A549 (cell line): ENCODE measurements at regions not wholly inside any gene's neighbourhood (a gene's known extent, or its start where the extent isn't known, plus 50 kb on each side); places are given as distances from the start of the nearest gene placed in this dataset.

Experiments
- ATAC-seq, 2 experiments: fragments of 200-7000 bp in 1 of 2; fragments of >200 bp in 1 of 2; cut with Nextera tagmentation in 1 of 2; cut with Tn5 transposase in 1 of 2; 3 replicates each; pipeline versions ENCODE4 v1.8.0 to v1.9.1; 2018 to 2020; ENCODE audit warnings: mild to moderate bottlenecking in 1 of 2, moderate library complexity in 1 of 2
- CTCF ChIA-PET: fragments of 300-600 bp; sonication (Branson Sonifier 250); formaldehyde crosslinking; extraction: SDS; loops from one replicate; lab custom pipeline; 2021; ENCODE audit warnings: antibody characterized with exemption, inconsistent platforms; lab: Yijun Ruan, JAX
- POLR2A ChIA-PET: fragments of 350-600 bp; formaldehyde crosslinking; extraction: SDS; loops from one replicate; lab custom pipeline; 2021; ENCODE audit warnings: antibody characterized with exemption, inconsistent platforms; lab: Yijun Ruan, JAX
- DNase-seq, 2 experiments: peaks; one replicate each; pipeline versions ENCODE4 v3.0.0 to v3.0.0-alpha.2; 2011 to 2016; ENCODE audit warnings: low read depth in 1 of 2, low spot score in 1 of 2
- FAIRE-seq: peaks from 2 replicates; lab custom pipeline; 2011; peaks lifted over from hg19 to GRCh38; lab: Jason Lieb, UNC
- H3K27ac ChIP-seq, 2 experiments: fragments of >200 bp; sonication (Bioruptor Twin); formaldehyde crosslinking; 3 replicates each; pipeline ENCODE4 v1.5.1; 2016 to 2017
- H3K4me1 ChIP-seq: fragments of >200 bp; sonication (Bioruptor Twin); formaldehyde crosslinking; 3 replicates; pipeline ENCODE4 v1.6.1; 2016
- H3K4me2 ChIP-seq: fragments of >200 bp; sonication (Bioruptor Twin); formaldehyde crosslinking; 3 replicates; pipeline ENCODE4 v1.6.1; 2016
- H3K4me3 ChIP-seq: fragments of >200 bp; sonication (Bioruptor Twin); formaldehyde crosslinking; 3 replicates; pipeline ENCODE4 v1.5.1; 2016
- H3K9me3 ChIP-seq: fragments of >200 bp; sonication (Bioruptor Twin); formaldehyde crosslinking; 3 replicates; pipeline ENCODE4 v1.6.1; 2016
- FOSL2 ChIP-seq, 2 experiments: fragments of 450-650 bp in 1 of 2; fragments of >200 bp in 1 of 2; sonication (Bioruptor Twin) in 1 of 2; formaldehyde crosslinking; IDR thresholded peaks; 2 replicates each; pipeline versions ENCODE4 v1.5.0 to v1.6.1; 2016 to 2020; ENCODE audit warnings: mild to moderate bottlenecking in 1 of 2, moderate library complexity in 1 of 2
- GATA3 ChIP-seq: IDR thresholded peaks from 2 replicates; pipeline ENCODE4 v1.6.1; 2012; ENCODE audit warnings: borderline replicate concordance
- HOXB13 ChIP-seq: fragments of 250-450 bp; sonication (Bioruptor Pico); IDR thresholded peaks from 2 replicates; pipeline ENCODE4 v1.5.0; 2020; ENCODE audit warnings: low read depth, mild to moderate bottlenecking, moderate library complexity
- HOXB5 ChIP-seq: fragments of 250-450 bp; sonication (Bioruptor Pico); IDR thresholded peaks from 2 replicates; pipeline ENCODE4 v1.5.0; 2020; ENCODE audit warnings: mild to moderate bottlenecking, moderate library complexity
- MYC ChIP-seq: IDR thresholded peaks from 2 replicates; pipeline ENCODE4 v1.6.1; 2012; ENCODE audit warnings: mild to moderate bottlenecking, inconsistent platforms, low read length, improper control_type of control experiment, borderline replicate concordance
- NPAS2 ChIP-seq: fragments of 250-450 bp; sonication (Bioruptor Pico); IDR thresholded peaks from 2 replicates; pipeline ENCODE4 v1.8.0; 2022; ENCODE audit warnings: mild to moderate bottlenecking, moderate library complexity, borderline replicate concordance
- RFX5 ChIP-seq: fragments of 450-650 bp; IDR thresholded peaks from 2 replicates; pipeline ENCODE4 v1.7.1; 2014; ENCODE audit warnings: antibody characterized with exemption, mild to moderate bottlenecking, moderate library complexity
- SMC3 ChIP-seq: fragments of >200 bp; sonication (Bioruptor Twin); formaldehyde crosslinking; IDR thresholded peaks from 3 replicates; pipeline ENCODE4 v1.6.1; 2018; ENCODE audit warnings: inconsistent platforms
- TFCP2L1 ChIP-seq: fragments of 250-450 bp; sonication (Bioruptor Pico); IDR thresholded peaks from 2 replicates; pipeline ENCODE4 v1.5.0; 2021; ENCODE audit warnings: mild to moderate bottlenecking
- TP53 ChIP-seq: fragments of 250-450 bp; sonication (Bioruptor Pico); IDR thresholded peaks from 2 replicates; pipeline ENCODE4 v1.5.0; 2021; ENCODE audit warnings: mild to moderate bottlenecking, moderate library complexity
- ZNF302 ChIP-seq: fragments of 250-450 bp; sonication (Bioruptor Pico); IDR thresholded peaks from 2 replicates; pipeline ENCODE4 v1.9.0; 2021; ENCODE audit warnings: inconsistent platforms, mild to moderate bottlenecking, moderate library complexity
- WGBS: methylation state at CpG from one replicate; pipeline ENCODE4 v1.1.6; 2017; ENCODE audit errors: missing lambda C conversion rate; 5-methylcytosine and 5-hydroxymethylcytosine counted together
- TF ChIP-seq, protein P1 (sequence below): IDR thresholded peaks from 2 replicates; pipeline ENCODE4 v1.6.1; 2012; ENCODE audit warnings: low read depth, borderline replicate concordance
- TF ChIP-seq, protein P2 (sequence below): fragments of 250-450 bp; sonication (Bioruptor Pico); IDR thresholded peaks from 2 replicates; pipeline ENCODE4 v1.5.0; 2020; ENCODE audit warnings: low read depth, mild to moderate bottlenecking, moderate library complexity
- TF ChIP-seq, protein P3 (sequence below): fragments of >200 bp; sonication (Bioruptor Twin); formaldehyde crosslinking; IDR thresholded peaks from 3 replicates; pipeline ENCODE4 v1.5.1; 2016
- TF ChIP-seq, protein P4 (sequence below): fragments of 200-600 bp; sonication (generic); IDR thresholded peaks from 2 replicates; pipeline ENCODE4 v1.6.1; 2016; ENCODE audit warnings: antibody characterized with exemption, mild to moderate bottlenecking, moderate library complexity
- TF ChIP-seq, protein P5 (sequence below): IDR thresholded peaks from 2 replicates; pipeline ENCODE4 v1.6.1; 2012
- TF ChIP-seq, protein P6 (sequence below): fragments of 250-450 bp; sonication (Bioruptor Pico); IDR thresholded peaks from 2 replicates; pipeline ENCODE4 v1.5.0; 2021; ENCODE audit warnings: mild to moderate bottlenecking, moderate library complexity, borderline replicate concordance
- TF ChIP-seq, protein P7 (sequence below): fragments of 150-350 bp; IDR thresholded peaks from 2 replicates; pipeline ENCODE4 v1.6.1; 2014; ENCODE audit warnings: low read depth, mild to moderate bottlenecking, low read length
- TF ChIP-seq, protein P8 (sequence below): fragments of >200 bp; sonication (Bioruptor Twin); formaldehyde crosslinking; IDR thresholded peaks from 3 replicates; pipeline ENCODE4 v1.6.1; 2016

DNA sequence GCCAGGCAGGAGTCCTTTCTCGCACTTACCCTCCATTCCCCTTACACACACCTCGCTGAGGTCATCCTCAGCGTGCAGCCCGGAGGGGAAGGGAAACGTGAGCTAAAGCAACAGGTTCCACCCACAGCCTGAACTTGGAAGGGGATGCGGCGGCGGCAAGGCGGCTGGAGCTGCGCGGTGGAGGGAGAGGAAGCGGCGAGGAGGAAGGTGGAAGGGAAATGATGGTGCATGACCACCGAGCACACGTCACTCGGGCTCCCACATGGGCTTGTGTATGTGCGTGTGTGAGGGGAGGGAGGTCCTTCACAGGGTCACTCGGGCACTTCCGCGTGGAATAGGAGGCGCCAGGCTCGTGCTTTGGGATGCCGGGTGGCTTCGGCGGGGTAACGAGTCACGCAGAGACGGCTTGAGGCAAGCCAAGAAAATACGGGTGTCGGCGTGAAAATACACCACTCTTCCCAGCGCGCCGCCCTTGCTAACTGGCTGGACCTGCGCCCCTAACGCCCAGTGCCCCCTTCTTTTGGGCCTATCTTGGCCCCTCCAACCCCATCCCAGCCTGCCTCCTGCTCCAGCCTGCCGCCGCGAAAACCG is 225.5 kb upstream of the IL12A start (continued):
- TF ChIP-seq, protein P1, sequence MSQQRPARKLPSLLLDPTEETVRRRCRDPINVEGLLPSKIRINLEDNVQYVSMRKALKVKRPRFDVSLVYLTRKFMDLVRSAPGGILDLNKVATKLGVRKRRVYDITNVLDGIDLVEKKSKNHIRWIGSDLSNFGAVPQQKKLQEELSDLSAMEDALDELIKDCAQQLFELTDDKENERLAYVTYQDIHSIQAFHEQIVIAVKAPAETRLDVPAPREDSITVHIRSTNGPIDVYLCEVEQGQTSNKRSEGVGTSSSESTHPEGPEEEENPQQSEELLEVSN, result 0 out of 2 replicates have a peak, but pooled peaks have one; percentile 64
- TF ChIP-seq, protein P2, sequence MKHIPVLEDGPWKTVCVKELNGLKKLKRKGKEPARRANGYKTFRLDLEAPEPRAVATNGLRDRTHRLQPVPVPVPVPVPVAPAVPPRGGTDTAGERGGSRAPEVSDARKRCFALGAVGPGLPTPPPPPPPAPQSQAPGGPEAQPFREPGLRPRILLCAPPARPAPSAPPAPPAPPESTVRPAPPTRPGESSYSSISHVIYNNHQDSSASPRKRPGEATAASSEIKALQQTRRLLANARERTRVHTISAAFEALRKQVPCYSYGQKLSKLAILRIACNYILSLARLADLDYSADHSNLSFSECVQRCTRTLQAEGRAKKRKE (CRISPR knock-in tag), result peak; percentile 56; the same call in 1 of the 2 replicates

DNA sequence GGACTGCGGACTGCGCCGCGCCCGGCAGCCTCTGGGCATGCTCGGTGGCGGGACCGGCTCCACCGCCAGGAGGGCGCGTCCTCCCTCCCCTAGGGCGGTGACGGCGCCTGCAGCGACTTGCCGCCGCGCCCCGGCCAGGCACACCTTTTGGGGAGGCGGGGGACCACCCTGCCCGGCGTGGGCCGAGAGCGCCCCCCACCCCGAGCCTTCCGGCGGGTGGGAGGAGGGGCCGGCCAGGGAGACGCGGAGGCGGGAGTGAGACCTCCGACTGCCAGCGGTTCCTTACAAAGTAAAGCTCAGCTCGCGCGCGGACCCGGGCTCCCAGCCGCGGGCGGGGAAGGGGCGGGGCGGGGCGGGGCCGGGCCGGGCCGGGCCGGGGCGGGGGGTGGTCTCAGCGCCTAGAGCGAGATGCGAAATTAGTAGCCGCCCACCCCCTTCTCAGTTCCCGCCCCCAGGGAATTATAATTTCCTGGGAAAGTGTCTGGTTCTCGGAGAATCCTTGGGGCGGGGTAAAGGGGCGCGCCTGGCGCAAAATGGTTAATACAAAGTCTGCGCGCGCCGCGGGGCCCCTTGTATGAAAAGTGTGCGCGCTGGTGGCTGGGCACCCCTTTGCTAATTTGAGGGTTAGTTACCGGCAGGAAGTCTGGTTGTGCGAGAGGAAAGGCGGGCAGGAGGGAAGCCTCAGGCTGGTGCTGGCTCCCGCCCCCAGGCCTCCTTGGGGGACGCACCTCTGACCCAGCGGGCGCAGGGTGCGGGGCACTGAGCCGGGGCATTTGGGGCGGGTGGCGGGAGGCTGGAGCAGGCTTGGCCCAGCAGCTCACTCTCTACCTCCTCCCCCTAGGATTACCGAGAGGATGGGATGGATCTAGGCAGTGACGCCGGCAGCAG is 224.8 kb upstream of the IL12A start:
- FAIRE-seq, result no peak
- CTCF ChIA-PET, result interaction anchor here (1.0 to 5.4 kb wide), 3 partner anchors 17 to 141 kb away, joined by 3 to 61 read pairs (median 3); no protein-coding TSS in a partner anchor
- no peak for TF ChIP-seq ZNF302 (CRISPR knock-in tag)
- no peak for TF ChIP-seq HOXB13
- TF ChIP-seq, protein P3, sequence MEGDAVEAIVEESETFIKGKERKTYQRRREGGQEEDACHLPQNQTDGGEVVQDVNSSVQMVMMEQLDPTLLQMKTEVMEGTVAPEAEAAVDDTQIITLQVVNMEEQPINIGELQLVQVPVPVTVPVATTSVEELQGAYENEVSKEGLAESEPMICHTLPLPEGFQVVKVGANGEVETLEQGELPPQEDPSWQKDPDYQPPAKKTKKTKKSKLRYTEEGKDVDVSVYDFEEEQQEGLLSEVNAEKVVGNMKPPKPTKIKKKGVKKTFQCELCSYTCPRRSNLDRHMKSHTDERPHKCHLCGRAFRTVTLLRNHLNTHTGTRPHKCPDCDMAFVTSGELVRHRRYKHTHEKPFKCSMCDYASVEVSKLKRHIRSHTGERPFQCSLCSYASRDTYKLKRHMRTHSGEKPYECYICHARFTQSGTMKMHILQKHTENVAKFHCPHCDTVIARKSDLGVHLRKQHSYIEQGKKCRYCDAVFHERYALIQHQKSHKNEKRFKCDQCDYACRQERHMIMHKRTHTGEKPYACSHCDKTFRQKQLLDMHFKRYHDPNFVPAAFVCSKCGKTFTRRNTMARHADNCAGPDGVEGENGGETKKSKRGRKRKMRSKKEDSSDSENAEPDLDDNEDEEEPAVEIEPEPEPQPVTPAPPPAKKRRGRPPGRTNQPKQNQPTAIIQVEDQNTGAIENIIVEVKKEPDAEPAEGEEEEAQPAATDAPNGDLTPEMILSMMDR, result peak; percentile 22; the same call in 2 of the 3 replicates
- TF ChIP-seq RFX5, result 0 out of 2 replicates have a peak, but pooled peaks have one; percentile 27
- TF ChIP-seq NPAS2, result no peak
- TF ChIP-seq, protein P4, sequence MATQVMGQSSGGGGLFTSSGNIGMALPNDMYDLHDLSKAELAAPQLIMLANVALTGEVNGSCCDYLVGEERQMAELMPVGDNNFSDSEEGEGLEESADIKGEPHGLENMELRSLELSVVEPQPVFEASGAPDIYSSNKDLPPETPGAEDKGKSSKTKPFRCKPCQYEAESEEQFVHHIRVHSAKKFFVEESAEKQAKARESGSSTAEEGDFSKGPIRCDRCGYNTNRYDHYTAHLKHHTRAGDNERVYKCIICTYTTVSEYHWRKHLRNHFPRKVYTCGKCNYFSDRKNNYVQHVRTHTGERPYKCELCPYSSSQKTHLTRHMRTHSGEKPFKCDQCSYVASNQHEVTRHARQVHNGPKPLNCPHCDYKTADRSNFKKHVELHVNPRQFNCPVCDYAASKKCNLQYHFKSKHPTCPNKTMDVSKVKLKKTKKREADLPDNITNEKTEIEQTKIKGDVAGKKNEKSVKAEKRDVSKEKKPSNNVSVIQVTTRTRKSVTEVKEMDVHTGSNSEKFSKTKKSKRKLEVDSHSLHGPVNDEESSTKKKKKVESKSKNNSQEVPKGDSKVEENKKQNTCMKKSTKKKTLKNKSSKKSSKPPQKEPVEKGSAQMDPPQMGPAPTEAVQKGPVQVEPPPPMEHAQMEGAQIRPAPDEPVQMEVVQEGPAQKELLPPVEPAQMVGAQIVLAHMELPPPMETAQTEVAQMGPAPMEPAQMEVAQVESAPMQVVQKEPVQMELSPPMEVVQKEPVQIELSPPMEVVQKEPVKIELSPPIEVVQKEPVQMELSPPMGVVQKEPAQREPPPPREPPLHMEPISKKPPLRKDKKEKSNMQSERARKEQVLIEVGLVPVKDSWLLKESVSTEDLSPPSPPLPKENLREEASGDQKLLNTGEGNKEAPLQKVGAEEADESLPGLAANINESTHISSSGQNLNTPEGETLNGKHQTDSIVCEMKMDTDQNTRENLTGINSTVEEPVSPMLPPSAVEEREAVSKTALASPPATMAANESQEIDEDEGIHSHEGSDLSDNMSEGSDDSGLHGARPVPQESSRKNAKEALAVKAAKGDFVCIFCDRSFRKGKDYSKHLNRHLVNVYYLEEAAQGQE, result no peak
- peak; percentile 49; the same call in 1 of the 2 replicates for TF ChIP-seq GATA3
- peak; percentile 36 for TF ChIP-seq SMC3
- TF ChIP-seq, protein P5, sequence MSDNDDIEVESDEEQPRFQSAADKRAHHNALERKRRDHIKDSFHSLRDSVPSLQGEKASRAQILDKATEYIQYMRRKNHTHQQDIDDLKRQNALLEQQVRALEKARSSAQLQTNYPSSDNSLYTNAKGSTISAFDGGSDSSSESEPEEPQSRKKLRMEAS, result peak; percentile 36
- no peak; the same call in 1 of the 2 replicates for TF ChIP-seq TFCP2L1 (CRISPR knock-in tag)
- TF ChIP-seq, protein P1, result 0 out of 2 replicates have a peak, but pooled peaks have one; percentile 13
- no peak for TF ChIP-seq FOSL2 (IDR thresholded peaks at IDR 0.05)
- TF ChIP-seq FOSL2 (CRISPR knock-in tag; IDR thresholded peaks at IDR 0.05), result peak; percentile 21; the same call in 1 of the 2 replicates
- TF ChIP-seq, protein P6, sequence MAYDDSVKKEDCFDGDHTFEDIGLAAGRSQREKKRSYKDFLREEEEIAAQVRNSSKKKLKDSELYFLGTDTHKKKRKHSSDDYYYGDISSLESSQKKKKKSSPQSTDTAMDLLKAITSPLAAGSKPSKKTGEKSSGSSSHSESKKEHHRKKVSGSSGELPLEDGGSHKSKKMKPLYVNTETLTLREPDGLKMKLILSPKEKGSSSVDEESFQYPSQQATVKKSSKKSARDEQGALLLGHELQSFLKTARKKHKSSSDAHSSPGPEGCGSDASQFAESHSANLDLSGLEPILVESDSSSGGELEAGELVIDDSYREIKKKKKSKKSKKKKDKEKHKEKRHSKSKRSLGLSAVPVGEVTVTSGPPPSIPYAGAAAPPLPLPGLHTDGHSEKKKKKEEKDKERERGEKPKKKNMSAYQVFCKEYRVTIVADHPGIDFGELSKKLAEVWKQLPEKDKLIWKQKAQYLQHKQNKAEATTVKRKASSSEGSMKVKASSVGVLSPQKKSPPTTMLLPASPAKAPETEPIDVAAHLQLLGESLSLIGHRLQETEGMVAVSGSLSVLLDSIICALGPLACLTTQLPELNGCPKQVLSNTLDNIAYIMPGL (CRISPR knock-in tag), result peak; percentile 26; the same call in 1 of the 2 replicates
- TF ChIP-seq, protein P7, sequence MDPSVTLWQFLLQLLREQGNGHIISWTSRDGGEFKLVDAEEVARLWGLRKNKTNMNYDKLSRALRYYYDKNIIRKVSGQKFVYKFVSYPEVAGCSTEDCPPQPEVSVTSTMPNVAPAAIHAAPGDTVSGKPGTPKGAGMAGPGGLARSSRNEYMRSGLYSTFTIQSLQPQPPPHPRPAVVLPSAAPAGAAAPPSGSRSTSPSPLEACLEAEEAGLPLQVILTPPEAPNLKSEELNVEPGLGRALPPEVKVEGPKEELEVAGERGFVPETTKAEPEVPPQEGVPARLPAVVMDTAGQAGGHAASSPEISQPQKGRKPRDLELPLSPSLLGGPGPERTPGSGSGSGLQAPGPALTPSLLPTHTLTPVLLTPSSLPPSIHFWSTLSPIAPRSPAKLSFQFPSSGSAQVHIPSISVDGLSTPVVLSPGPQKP, result no peak
- no peak for TF ChIP-seq TP53 (CRISPR knock-in tag)
- no peak for TF ChIP-seq HOXB5
- no peak; the same call in 1 of the 2 replicates for TF ChIP-seq MYC
- TF ChIP-seq, protein P8, sequence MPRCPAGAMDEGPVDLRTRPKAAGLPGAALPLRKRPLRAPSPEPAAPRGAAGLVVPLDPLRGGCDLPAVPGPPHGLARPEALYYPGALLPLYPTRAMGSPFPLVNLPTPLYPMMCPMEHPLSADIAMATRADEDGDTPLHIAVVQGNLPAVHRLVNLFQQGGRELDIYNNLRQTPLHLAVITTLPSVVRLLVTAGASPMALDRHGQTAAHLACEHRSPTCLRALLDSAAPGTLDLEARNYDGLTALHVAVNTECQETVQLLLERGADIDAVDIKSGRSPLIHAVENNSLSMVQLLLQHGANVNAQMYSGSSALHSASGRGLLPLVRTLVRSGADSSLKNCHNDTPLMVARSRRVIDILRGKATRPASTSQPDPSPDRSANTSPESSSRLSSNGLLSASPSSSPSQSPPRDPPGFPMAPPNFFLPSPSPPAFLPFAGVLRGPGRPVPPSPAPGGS, result peak; percentile 76; the same call in 2 of the 3 replicates

More for the DNA sequence above, 224.8 kb upstream of the IL12A start:
- 7% methylated on average over 16 of the region's 80 CpGs for WGBS
- H3K4me2 ChIP-seq, result peak overlapping the region; percentile 81
- POLR2A ChIA-PET, result interaction anchor here (0.6 to 3.2 kb wide), 16 partner anchors 16 to 499 kb away, joined by 3 to 24 read pairs (median 4); no protein-coding TSS in a partner anchor
- DNase-seq (peak; percentile 81 to 88), ATAC-seq (peak; percentile 57 to 71)
- peaks cover 41% of the 10 kb centered on the region for H3K4me1 ChIP-seq
- H3K27ac ChIP-seq, result peak overlapping the region; percentile 95 to 96
- H3K9me3 ChIP-seq, result no peaks in the 10 kb centered on the region
- H3K4me3 ChIP-seq, result peak overlapping the region; percentile 94
